PFSK-1 (cell line): ENCODE measurements at regions not wholly inside any gene's neighbourhood (a gene's known extent, or its start where the extent isn't known, plus 50 kb on each side); places are given as distances from the start of the nearest gene placed in this dataset.

Experiments
- POLR2AphosphoS5 ChIP-seq: IDR thresholded peaks from 2 replicates; pipeline ENCODE4 v1.6.1; 2012; ENCODE audit warnings: low read depth, mild to moderate bottlenecking, control low read depth, low read length, moderate library complexity
- REST ChIP-seq, 2 experiments: IDR thresholded peaks; 2 replicates each; pipeline versions ENCODE4 v1.6.1 to v1.8.0; 2011 to 2012; ENCODE audit warnings: low read depth in 2 of 2, low read length in 2 of 2, control low read depth in 1 of 2, inconsistent platforms in 1 of 2, mild to moderate bottlenecking in 1 of 2, moderate library complexity in 1 of 2; ENCODE audit not compliant: insufficient read depth in 1 of 2
- SIN3A ChIP-seq: IDR thresholded peaks from 2 replicates; pipeline ENCODE4 v1.6.1; 2012; ENCODE audit warnings: mild to moderate bottlenecking, low read length, moderate library complexity, borderline replicate concordance; ENCODE audit not compliant: insufficient read depth
- TAF1 ChIP-seq: IDR thresholded peaks from 2 replicates; pipeline ENCODE4 v1.6.1; 2012; ENCODE audit warnings: low read length, control low read depth, borderline replicate concordance; ENCODE audit not compliant: insufficient read depth

- TF ChIP-seq SIN3A = no peak
- TF ChIP-seq POLR2AphosphoS5 = no peak
- TF ChIP-seq REST (IDR thresholded peaks at IDR 0.05; ENCODE audit: insufficient read depth in 1 of 2, low read depth in 2 of 2, low read length in 2 of 2) = no peak
- no peak for TF ChIP-seq TAF1
Measured at GRCh38 chr6:132028029-132028428, 76.9 kb upstream of the CCN2 start.
